ENCODE measurements at regions not wholly inside any gene's neighbourhood (a gene's known extent, or its start where the extent isn't known, plus 50 kb on each side); places are given as distances from the start of the nearest gene placed in this dataset.

DNA sequence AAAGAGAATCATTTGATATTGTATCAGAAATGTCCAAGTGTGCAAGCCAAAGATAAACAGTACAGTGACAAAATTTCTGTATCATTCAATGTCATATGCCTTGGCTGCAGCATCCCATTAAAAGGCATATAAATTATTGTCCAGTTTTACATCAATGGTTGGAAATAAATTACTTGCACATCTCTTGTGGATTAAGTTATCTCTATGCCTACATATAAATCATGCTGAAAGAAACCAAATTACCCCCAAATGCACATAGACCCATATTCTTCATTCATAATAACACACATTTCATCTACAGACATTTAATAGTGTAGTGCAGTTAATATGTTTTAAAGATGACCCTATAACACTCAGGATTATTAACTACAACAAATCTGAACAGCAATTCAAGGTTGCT, 1415.7 kb upstream of the PCDH9 start:
- TF ChIP-seq, protein P1, sequence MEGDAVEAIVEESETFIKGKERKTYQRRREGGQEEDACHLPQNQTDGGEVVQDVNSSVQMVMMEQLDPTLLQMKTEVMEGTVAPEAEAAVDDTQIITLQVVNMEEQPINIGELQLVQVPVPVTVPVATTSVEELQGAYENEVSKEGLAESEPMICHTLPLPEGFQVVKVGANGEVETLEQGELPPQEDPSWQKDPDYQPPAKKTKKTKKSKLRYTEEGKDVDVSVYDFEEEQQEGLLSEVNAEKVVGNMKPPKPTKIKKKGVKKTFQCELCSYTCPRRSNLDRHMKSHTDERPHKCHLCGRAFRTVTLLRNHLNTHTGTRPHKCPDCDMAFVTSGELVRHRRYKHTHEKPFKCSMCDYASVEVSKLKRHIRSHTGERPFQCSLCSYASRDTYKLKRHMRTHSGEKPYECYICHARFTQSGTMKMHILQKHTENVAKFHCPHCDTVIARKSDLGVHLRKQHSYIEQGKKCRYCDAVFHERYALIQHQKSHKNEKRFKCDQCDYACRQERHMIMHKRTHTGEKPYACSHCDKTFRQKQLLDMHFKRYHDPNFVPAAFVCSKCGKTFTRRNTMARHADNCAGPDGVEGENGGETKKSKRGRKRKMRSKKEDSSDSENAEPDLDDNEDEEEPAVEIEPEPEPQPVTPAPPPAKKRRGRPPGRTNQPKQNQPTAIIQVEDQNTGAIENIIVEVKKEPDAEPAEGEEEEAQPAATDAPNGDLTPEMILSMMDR (IDR thresholded peaks at IDR 0.05; ENCODE audit: low read depth, low read length) = no peak
- H3K4me3 ChIP-seq (ENCODE audit: low read depth, low read length) = no peak overlapping the region

DNA sequence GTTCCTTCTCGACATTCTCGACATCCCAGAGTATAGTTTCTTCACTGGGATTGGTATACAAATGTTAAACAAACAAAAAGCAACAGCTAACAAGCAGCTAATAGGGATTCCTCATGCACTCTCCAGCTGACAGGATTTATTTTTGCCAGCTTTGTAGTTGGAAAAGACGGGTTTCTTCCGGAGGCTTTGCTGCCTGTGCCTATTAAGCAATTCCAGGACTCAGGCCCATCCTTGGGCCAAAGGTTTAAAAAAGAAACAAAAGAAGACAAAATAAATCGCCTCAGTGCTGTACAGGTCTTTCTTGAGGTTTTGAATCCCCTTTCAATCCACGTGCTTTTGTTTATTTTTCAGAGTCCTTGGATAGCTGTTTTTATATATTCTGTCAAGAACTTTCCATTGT, 1414.5 kb upstream of the PCDH9 start:
- TF ChIP-seq, protein P1 (IDR thresholded peaks at IDR 0.05; ENCODE audit: low read depth, low read length) = no peak
- H3K4me3 ChIP-seq (ENCODE audit: low read depth, low read length) = no peak overlapping the region

DNA sequence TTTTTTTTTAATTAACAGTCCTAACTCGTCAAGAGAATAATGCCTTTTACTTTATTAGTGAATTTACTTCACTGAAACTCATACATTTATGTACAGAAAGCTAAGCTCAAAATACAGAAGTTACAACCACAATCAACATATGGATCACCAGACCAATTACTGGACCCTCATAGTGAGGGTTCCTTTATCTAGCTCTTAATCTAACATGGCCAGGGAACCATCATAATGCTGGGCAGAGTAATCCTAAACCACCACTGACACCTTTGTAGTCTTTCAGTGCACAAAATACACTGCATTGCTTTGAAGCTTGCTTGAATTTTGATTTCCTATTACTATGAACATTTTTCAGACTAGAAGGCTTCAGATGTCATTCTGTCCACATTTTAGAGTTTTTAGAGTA, 1406.6 kb upstream of the PCDH9 start:
- TF ChIP-seq, protein P1 (IDR thresholded peaks at IDR 0.05; ENCODE audit: low read depth, low read length) = no peak
- H3K4me3 ChIP-seq (ENCODE audit: low read depth, low read length) = no peak overlapping the region

DNA sequence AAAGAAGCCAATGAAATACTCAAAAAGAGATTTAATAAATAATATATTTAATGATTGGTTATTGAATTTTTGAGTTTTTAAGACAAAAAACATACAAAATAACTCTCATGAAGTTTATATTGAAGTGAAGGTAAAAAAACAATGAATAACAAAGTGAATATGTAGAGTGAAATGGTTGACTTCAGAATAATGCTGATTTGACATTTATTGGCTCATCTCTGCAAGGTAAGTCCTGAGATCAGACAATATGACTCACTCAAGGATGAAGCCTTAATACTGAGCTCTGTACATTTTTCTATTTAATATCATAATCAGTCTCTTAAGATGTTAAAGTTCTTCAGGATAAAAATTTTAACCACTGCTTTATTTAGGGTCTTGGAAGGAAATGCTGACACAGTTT, 1398.9 kb upstream of the PCDH9 start:
- no peak overlapping the region for H3K4me3 ChIP-seq (ENCODE audit: low read depth, low read length)
- TF ChIP-seq, protein P1 (IDR thresholded peaks at IDR 0.05; ENCODE audit: low read depth, low read length) = no peak

DNA sequence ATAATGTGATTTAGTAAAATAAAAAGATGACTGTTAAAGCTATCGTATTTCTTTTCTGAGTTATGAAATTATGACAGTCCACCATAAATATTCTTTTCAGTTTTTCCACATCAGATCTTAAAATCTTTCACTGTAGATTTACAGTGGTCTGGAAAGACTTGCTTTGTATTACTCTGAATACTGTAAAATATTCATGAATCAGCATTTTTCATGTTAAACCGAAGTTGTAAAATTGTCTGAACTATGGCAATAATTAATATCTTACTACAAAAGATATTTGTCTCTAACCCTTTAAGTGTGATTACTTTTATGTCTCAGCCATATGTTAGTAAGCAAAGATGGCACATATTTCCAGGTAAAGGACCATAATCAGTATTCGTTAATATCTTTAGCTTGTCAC, 1397.2 kb upstream of the PCDH9 start:
- H3K4me3 ChIP-seq (ENCODE audit: low read depth, low read length) = no peak overlapping the region
- TF ChIP-seq, protein P1 (IDR thresholded peaks at IDR 0.05; ENCODE audit: low read depth, low read length) = no peak

DNA sequence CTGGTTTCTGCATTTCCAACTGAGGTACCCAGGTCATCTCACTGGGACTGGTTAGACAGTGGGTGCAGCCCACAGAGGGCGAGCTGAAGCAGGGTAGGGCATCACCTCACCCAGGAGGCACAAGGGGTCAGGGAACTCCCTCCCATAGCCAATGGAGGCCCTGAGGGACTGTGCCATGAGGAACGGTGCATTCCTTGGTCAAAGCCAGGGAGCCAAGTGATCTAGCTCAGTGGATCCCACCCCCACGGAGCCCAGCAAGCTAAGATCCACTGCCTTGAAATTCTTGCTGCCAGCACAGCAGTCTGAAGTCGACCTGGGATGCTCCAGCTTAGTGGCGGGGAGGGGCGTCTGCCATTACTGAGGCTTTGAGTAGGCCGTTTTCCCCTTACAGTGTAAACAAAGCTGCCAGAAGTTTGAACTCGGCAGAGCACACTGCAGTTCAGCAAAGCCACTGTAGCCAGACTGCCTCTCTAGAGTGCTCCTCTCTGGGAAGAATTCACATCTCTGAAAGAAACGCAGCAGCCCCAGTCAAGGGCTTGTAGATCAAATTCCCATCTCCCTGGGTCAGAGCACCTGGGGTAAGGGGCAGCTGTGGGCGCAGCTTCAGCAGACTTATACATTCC, 1386.6 kb upstream of the PCDH9 start:
- TF ChIP-seq, protein P1 (IDR thresholded peaks at IDR 0.05; ENCODE audit: low read depth, low read length) = no peak
- H3K4me3 ChIP-seq (ENCODE audit: low read depth, low read length) = no peak overlapping the region

DNA sequence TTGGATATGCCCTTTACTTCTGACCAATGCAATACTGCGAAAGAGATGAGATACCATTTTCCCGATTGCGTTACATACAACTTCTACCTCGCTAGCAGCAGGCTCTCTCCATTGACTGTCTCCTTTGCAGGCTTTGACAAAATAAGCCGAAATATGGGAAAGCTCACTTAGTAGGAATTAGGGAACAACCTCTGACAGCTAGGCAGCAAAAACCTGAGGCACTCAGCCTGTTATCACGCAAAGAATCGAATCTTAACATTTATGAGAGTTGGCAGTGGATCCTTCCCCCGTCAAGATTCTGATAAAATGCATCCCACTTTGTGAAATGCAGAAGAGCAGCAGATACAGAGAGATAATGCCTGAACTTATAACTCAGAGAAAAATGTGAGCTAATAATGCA, 1379.5 kb upstream of the PCDH9 start:
- no peak overlapping the region for H3K4me3 ChIP-seq (ENCODE audit: low read depth, low read length)
- TF ChIP-seq, protein P1 (IDR thresholded peaks at IDR 0.05; ENCODE audit: low read depth, low read length) = no peak

Data from WI38 (cell line).